Liver (tissue), 8 donors: ENCODE measurements at regions not wholly inside any gene's neighbourhood (a gene's known extent, or its start where the extent isn't known, plus 50 kb on each side); places are given as distances from the start of the nearest gene placed in this dataset.

Experiments
- DNase-seq: peaks from one replicate; pipeline ENCODE4 v3.0.0-alpha.2; 2017; ENCODE audit warnings: low spot score
- H3K27ac ChIP-seq, 2 donors: one replicate each; pipeline ENCODE4 v1.7.0; 2013; ENCODE audit warnings: inconsistent platforms in 2 of 2, low read length in 2 of 2, control low read depth in 1 of 2, low read depth in 1 of 2, mild to moderate bottlenecking in 1 of 2
- H3K27me3 ChIP-seq, 4 donors: one replicate each; pipeline versions ENCODE4 v1.6.1 to v1.7.0; 2013; ENCODE audit warnings: low read length in 3 of 4, inconsistent platforms in 1 of 4, mild to moderate bottlenecking in 1 of 4, moderate library complexity in 1 of 4; ENCODE audit not compliant: control insufficient read depth in 4 of 4, insufficient read depth in 4 of 4
- H3K36me3 ChIP-seq, 4 donors: one replicate each; pipeline versions ENCODE4 v1.6.1 to v1.7.0; 2013; ENCODE audit warnings: low read length in 3 of 4, mild to moderate bottlenecking in 3 of 4, low read depth in 1 of 4, moderate library complexity in 1 of 4; ENCODE audit not compliant: control insufficient read depth in 4 of 4, insufficient read depth in 3 of 4
- H3K4me1 ChIP-seq, 4 donors: one replicate each; pipeline versions ENCODE4 v1.6.1 to v1.7.0; 2013; ENCODE audit warnings: low read length in 3 of 4, mild to moderate bottlenecking in 3 of 4, moderate library complexity in 1 of 4; ENCODE audit not compliant: control insufficient read depth in 4 of 4, insufficient read depth in 4 of 4
- H3K4me3 ChIP-seq, 3 donors: one replicate each; pipeline versions ENCODE4 v1.6.1 to v1.7.0; 2013; ENCODE audit warnings: low read length in 3 of 3, control low read depth in 1 of 3, low read depth in 1 of 3, mild to moderate bottlenecking in 1 of 3
- H3K9ac ChIP-seq, 2 donors: one replicate each; pipeline ENCODE4 v1.7.0; 2013; ENCODE audit warnings: low read length in 2 of 2, mild to moderate bottlenecking in 2 of 2, moderate library complexity in 2 of 2, control low read depth in 1 of 2, low read depth in 1 of 2
- H3K9me3 ChIP-seq, 4 donors: one replicate each; pipeline versions ENCODE4 v1.6.1 to v1.7.0; 2013; ENCODE audit warnings: low read length in 3 of 4; ENCODE audit not compliant: control insufficient read depth in 4 of 4
- CTCF ChIP-seq: fragments of 150-350 bp; IDR thresholded peaks from 2 replicates; pipeline ENCODE4 v1.5.1; 2017; ENCODE audit warnings: improper control_type of control experiment, low read depth, low read length; ENCODE audit not compliant: missing input control
- EGR1 ChIP-seq, 2 donors: IDR thresholded peaks; 2 replicates each; pipeline ENCODE4 v1.6.1; 2016 to 2018; ENCODE audit warnings: antibody characterized with exemption in 2 of 2, low read depth in 2 of 2
- FOXA1 ChIP-seq: IDR thresholded peaks from 2 replicates; pipeline ENCODE4 v1.6.1; 2016; ENCODE audit warnings: antibody characterized with exemption
- FOXA2 ChIP-seq: IDR thresholded peaks from 2 replicates; pipeline ENCODE4 v1.6.1; 2016; ENCODE audit warnings: antibody characterized with exemption
- GABPA ChIP-seq, 2 donors: IDR thresholded peaks in 1 of 2; conservative IDR thresholded peaks in 1 of 2; 2 replicates each; pipeline ENCODE4 v1.6.1; 2016; ENCODE audit warnings: antibody characterized with exemption in 2 of 2, mild to moderate bottlenecking in 1 of 2, moderate library complexity in 1 of 2
- HNF4A ChIP-seq, 2 donors: conservative IDR thresholded peaks; 2 replicates each; pipeline ENCODE4 v1.6.1; 2016; ENCODE audit warnings: antibody characterized with exemption in 2 of 2, mild to moderate bottlenecking in 2 of 2
- HNF4G ChIP-seq: IDR thresholded peaks from 2 replicates; pipeline ENCODE4 v1.6.1; 2016; ENCODE audit warnings: antibody characterized with exemption
- JUND ChIP-seq, 2 donors: IDR thresholded peaks; 2 replicates each; pipeline ENCODE4 v1.6.1; 2016; ENCODE audit warnings: antibody characterized with exemption in 2 of 2
- MAX ChIP-seq: IDR thresholded peaks from 2 replicates; pipeline ENCODE4 v1.6.1; 2016; ENCODE audit warnings: antibody characterized with exemption
- NR2F2 ChIP-seq: IDR thresholded peaks from 2 replicates; pipeline ENCODE4 v1.6.1; 2016; ENCODE audit warnings: antibody characterized with exemption
- RAD21 ChIP-seq, 2 donors: IDR thresholded peaks; 2 replicates each; pipeline ENCODE4 v1.6.1; 2016; ENCODE audit warnings: antibody characterized with exemption in 2 of 2, mild to moderate bottlenecking in 2 of 2
- REST ChIP-seq: IDR thresholded peaks from 2 replicates; pipeline ENCODE4 v1.6.1; 2016; ENCODE audit warnings: antibody characterized with exemption, mild to moderate bottlenecking
- RXRA ChIP-seq, 2 donors: IDR thresholded peaks; 2 replicates each; pipeline ENCODE4 v1.6.1; 2017 to 2018; ENCODE audit warnings: antibody characterized with exemption in 2 of 2, mild to moderate bottlenecking in 1 of 2
- SP1 ChIP-seq: IDR thresholded peaks from 2 replicates; pipeline ENCODE4 v1.6.1; 2018; ENCODE audit warnings: antibody characterized with exemption, mild to moderate bottlenecking
- TAF1 ChIP-seq: conservative IDR thresholded peaks from 2 replicates; pipeline ENCODE4 v1.6.1; 2016; ENCODE audit warnings: antibody characterized with exemption, mild to moderate bottlenecking
- YY1 ChIP-seq: IDR thresholded peaks from 2 replicates; pipeline ENCODE4 v1.6.1; 2016; ENCODE audit warnings: antibody characterized with exemption, mild to moderate bottlenecking
- ZBTB33 ChIP-seq: IDR thresholded peaks from 2 replicates; pipeline ENCODE4 v1.6.1; 2016; ENCODE audit warnings: antibody characterized with exemption
- WGBS: extraction: QIAGEN DNeasy Blood & Tissue Kit; methylation state at CpG from one replicate; pipeline ENCODE4 v1.1.7; 2013; 5-methylcytosine and 5-hydroxymethylcytosine counted together
- TF ChIP-seq, protein P1 (sequence below): IDR thresholded peaks from 2 replicates; pipeline ENCODE4 v1.6.1; 2016; ENCODE audit warnings: antibody characterized with exemption
- donor health status: healthy.
- donor health status: healthy.
- donor health status: healthy.
- donor health status: healthy.
- donor health status: healthy.

- no peak for DNase-seq
- Histone ChIP-seq H3K9me3 (peaks cover 0 to 3% (median 0%) of the 10 kb centered on the region in 4 donors), H3K9ac (no peak overlapping the region), H3K4me3 (no peak overlapping the region), H3K4me1 (no peaks in the 10 kb centered on the region), H3K27ac (no peak overlapping the region), H3K36me3 (no peaks in the 10 kb centered on the region), H3K27me3 (no peaks in the 10 kb centered on the region)
- 98% methylated on average over 2 of the region's 2 CpGs for WGBS
- no peak for TF ChIP-seq TAF1
- no peak for TF ChIP-seq SP1
- TF ChIP-seq, protein P1, sequence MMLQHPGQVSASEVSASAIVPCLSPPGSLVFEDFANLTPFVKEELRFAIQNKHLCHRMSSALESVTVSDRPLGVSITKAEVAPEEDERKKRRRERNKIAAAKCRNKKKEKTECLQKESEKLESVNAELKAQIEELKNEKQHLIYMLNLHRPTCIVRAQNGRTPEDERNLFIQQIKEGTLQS = no peak
- no peak for TF ChIP-seq FOXA2
- no peak for TF ChIP-seq JUND (IDR thresholded peaks at IDR 0.05)
- TF ChIP-seq EGR1 (IDR thresholded peaks at IDR 0.05; ENCODE audit: low read depth in 2 of 2) = no peak
- TF ChIP-seq RAD21 (IDR thresholded peaks at IDR 0.05) = no peak
- no peak for TF ChIP-seq HNF4G
- TF ChIP-seq RXRA (IDR thresholded peaks at IDR 0.05) = no peak
- no peak for TF ChIP-seq REST
- TF ChIP-seq CTCF = no peak
- TF ChIP-seq GABPA (IDR thresholded peaks at IDR 0.05 in 1 of 2, conservative IDR thresholded peaks at IDR 0.05 in 1 of 2) = no peak
- no peak for TF ChIP-seq NR2F2
- no peak for TF ChIP-seq HNF4A (conservative IDR thresholded peaks at IDR 0.05)
- no peak for TF ChIP-seq YY1
- TF ChIP-seq MAX = no peak
- TF ChIP-seq ZBTB33 = no peak
- no peak for TF ChIP-seq FOXA1
Observed at GRCh38 chr4:38470735-38471262, 193.2 kb upstream of the KLF3 start.
